ENCODE measurements at regions not wholly inside any gene's neighbourhood (a gene's known extent, or its start where the extent isn't known, plus 50 kb on each side); places are given as distances from the start of the nearest gene placed in this dataset.

- Histone ChIP-seq H4K20me1 (ENCODE audit: insufficient read depth, low read length) (no peaks in the 10 kb centered on the region), H3K36me3 (ENCODE audit: insufficient read depth, low read length) (no peaks in the 10 kb centered on the region), H3K27me3 (ENCODE audit: insufficient read depth, low read length) (no peaks in the 10 kb centered on the region), H3K9ac (ENCODE audit: low read length) (peak overlapping the region; percentile 8), H3K9me3 (ENCODE audit: insufficient read depth, low read depth, low read length) (no peaks in the 10 kb centered on the region), H3K4me1 (ENCODE audit: insufficient read depth, low read length) (peaks cover 44% of the 10 kb centered on the region), H3K79me2 (ENCODE audit: insufficient read depth, low read length) (no peaks in the 10 kb centered on the region), H3K4me3 (ENCODE audit: insufficient read depth, low read depth, low read length) (no peak overlapping the region), H3K27ac (ENCODE audit: low read depth, low read length) (peak overlapping the region; percentile 36), H2AFZ (ENCODE audit: low read depth, low read length) (no peak overlapping the region), H3K4me2 (ENCODE audit: low read length) (no peak overlapping the region)
- Mint-ChIP-seq H3K4me1 (ENCODE audit: low read depth, unreplicated experiment) (peaks cover 39% of the 10 kb centered on the region), H3K27ac (ENCODE audit: unreplicated experiment) (peak overlapping the region; percentile 48), H3K4me3 (ENCODE audit: unreplicated experiment) (no peak overlapping the region), H3K27me3 (ENCODE audit: low read depth, unreplicated experiment) (peaks cover 2% of the 10 kb centered on the region), H3K36me3 (ENCODE audit: low read depth, unreplicated experiment) (no peaks in the 10 kb centered on the region), H3K9me3 (ENCODE audit: unreplicated experiment) (peaks cover 3% of the 10 kb centered on the region)
- TF ChIP-seq CTCF (IDR thresholded peaks at IDR 0.05; ENCODE audit: insufficient read depth, low read depth, low read length) (no peak), EZH2 (IDR thresholded peaks at IDR 0.05; ENCODE audit: insufficient read depth, low read length) (no peak)
- DNase-seq (ENCODE audit: low read depth) = peak; percentile 55
- FAIRE-seq = peak; percentile 37
Measured at GRCh38 chr22:27206374-27207133, 549.2 kb downstream of the MIAT start.

DNA sequence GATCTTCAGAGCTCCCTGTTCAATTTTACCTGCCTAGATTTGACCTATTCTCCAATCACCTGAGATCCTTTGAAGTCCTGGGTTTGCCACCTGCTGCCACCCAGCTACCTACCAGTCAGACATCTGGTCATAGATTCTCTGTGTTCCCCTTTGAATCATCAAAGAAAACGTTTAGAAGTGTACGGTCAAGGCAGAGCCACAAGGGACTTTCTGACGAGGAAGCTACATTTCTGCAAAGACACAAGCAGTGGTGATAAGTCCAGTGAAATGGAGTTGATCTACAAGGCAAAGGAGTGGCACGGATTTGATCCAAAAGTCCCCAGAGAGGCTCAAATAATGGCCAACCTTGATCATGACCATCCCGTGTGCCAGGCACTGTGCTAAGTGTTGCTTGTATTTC is 549.9 kb downstream of the MIAT start:
- peaks cover 3% of the 10 kb centered on the region for H3K9me3 Mint-ChIP-seq (ENCODE audit: unreplicated experiment)
- Histone ChIP-seq H3K27ac (ENCODE audit: low read depth, low read length) (peak overlapping the region; percentile 59), H3K27me3 (ENCODE audit: insufficient read depth, low read length) (no peaks in the 10 kb centered on the region), H2AFZ (ENCODE audit: low read depth, low read length) (no peak overlapping the region), H3K9ac (ENCODE audit: low read length) (no peak overlapping the region), H3K4me3 (ENCODE audit: insufficient read depth, low read depth, low read length) (no peak overlapping the region), H3K79me2 (ENCODE audit: insufficient read depth, low read length) (no peaks in the 10 kb centered on the region), H3K36me3 (ENCODE audit: insufficient read depth, low read length) (no peaks in the 10 kb centered on the region), H4K20me1 (ENCODE audit: insufficient read depth, low read length) (no peaks in the 10 kb centered on the region), H3K9me3 (ENCODE audit: insufficient read depth, low read depth, low read length) (no peaks in the 10 kb centered on the region), H3K4me2 (ENCODE audit: low read length) (peak overlapping the region; percentile 11), H3K4me1 (ENCODE audit: insufficient read depth, low read length) (peaks cover 41% of the 10 kb centered on the region)
- TF ChIP-seq CTCF (IDR thresholded peaks at IDR 0.05; ENCODE audit: insufficient read depth, low read depth, low read length) (no peak), EZH2 (IDR thresholded peaks at IDR 0.05; ENCODE audit: insufficient read depth, low read length) (no peak)
- no peak overlapping the region for H3K4me3 Mint-ChIP-seq (ENCODE audit: unreplicated experiment)
- no peak for FAIRE-seq
- H3K36me3 Mint-ChIP-seq (ENCODE audit: low read depth, unreplicated experiment) = no peaks in the 10 kb centered on the region
- DNase-seq (ENCODE audit: low read depth) = no peak
- H3K27ac Mint-ChIP-seq (ENCODE audit: unreplicated experiment) = no peak overlapping the region
- H3K4me1 Mint-ChIP-seq (ENCODE audit: low read depth, unreplicated experiment) = peaks cover 32% of the 10 kb centered on the region
- H3K27me3 Mint-ChIP-seq (ENCODE audit: low read depth, unreplicated experiment) = peaks cover 2% of the 10 kb centered on the region

- peak; percentile 90 for FAIRE-seq
- H2AFZ ChIP-seq (ENCODE audit: low read depth, low read length) = no peak overlapping the region
- H3K4me2 ChIP-seq (ENCODE audit: low read length) = peak overlapping the region; percentile 11
- H3K27ac ChIP-seq (ENCODE audit: low read depth, low read length) = peak overlapping the region; percentile 70
- no peaks in the 10 kb centered on the region for H3K27me3 ChIP-seq (ENCODE audit: insufficient read depth, low read length)
- Mint-ChIP-seq H3K27me3 (ENCODE audit: low read depth, unreplicated experiment) (peaks cover 2% of the 10 kb centered on the region), H3K9me3 (ENCODE audit: unreplicated experiment) (peaks cover 5% of the 10 kb centered on the region), H3K27ac (ENCODE audit: unreplicated experiment) (peak overlapping the region; percentile 12), H3K4me3 (ENCODE audit: unreplicated experiment) (no peak overlapping the region), H3K36me3 (ENCODE audit: low read depth, unreplicated experiment) (no peaks in the 10 kb centered on the region), H3K4me1 (ENCODE audit: low read depth, unreplicated experiment) (peaks cover 33% of the 10 kb centered on the region)
- H3K9ac ChIP-seq (ENCODE audit: low read length) = peak overlapping the region; percentile 5
- no peak overlapping the region for H3K4me3 ChIP-seq (ENCODE audit: insufficient read depth, low read depth, low read length)
- H3K79me2 ChIP-seq (ENCODE audit: insufficient read depth, low read length) = no peaks in the 10 kb centered on the region
- DNase-seq (ENCODE audit: low read depth) = peak; percentile 72
- H3K4me1 ChIP-seq (ENCODE audit: insufficient read depth, low read length) = peaks cover 43% of the 10 kb centered on the region
- no peaks in the 10 kb centered on the region for H3K9me3 ChIP-seq (ENCODE audit: insufficient read depth, low read depth, low read length)
- no peaks in the 10 kb centered on the region for H3K36me3 ChIP-seq (ENCODE audit: insufficient read depth, low read length)
- H4K20me1 ChIP-seq (ENCODE audit: insufficient read depth, low read length) = no peaks in the 10 kb centered on the region
- TF ChIP-seq CTCF (IDR thresholded peaks at IDR 0.05; ENCODE audit: insufficient read depth, low read depth, low read length) (no peak), EZH2 (IDR thresholded peaks at IDR 0.05; ENCODE audit: insufficient read depth, low read length) (no peak)
Measured at GRCh38 chr22:27207907-27208306, 550.5 kb downstream of the MIAT start.

Data from astrocyte (in vitro differentiated cells and primary cell).